Limb (tissue), 2 donors: ENCODE measurements at regions not wholly inside any gene's neighbourhood (a gene's known extent, or its start where the extent isn't known, plus 50 kb on each side); places are given as distances from the start of the nearest gene placed in this dataset.

ENCODE experiments used
- DNase-seq, 2 donors: peaks; one replicate each; pipeline ENCODE4 v3.0.0-alpha.2; 2016; ENCODE audit errors: extremely low spot score in 2 of 2

DNA sequence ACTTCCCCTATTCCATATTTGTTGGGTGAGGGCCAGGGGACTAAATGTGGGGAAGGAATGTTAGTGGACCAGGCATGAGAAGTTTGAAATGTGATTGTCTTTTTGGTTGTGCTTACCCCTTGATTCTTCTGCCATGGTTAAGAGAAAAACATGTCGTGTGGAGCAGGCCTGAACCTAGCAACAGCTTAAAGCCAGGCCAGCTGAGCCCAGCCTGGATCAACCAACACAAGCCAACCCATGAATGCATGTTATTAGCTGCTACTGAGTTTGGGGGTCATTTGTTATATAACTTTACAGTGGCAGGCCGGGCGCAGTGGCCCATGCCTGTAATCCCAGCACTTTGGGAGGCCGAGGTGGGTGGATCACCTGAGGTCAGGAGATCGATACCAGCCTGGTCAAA is 52.4 kb upstream of the TRIO start:
- DNase-seq = no peak

DNA sequence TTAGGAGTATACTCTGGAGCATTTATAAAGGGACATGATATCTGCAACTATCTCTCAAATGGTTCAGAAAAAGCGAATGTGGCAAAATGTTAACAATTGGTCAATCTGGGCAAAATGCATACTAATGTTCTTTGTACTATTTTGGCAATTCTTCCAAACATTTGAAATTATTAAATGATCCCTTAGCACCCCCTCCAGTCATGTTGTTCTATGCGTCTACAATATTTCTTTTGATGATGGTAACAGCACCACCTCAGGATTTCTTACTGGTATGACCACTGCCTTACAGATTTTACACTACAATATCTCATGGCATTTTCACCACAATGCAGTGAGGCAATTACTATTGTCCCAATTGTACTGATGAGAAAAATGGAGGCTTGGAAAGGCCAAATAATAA is 52.9 kb upstream of the TRIO start:
- no peak for DNase-seq

DNA sequence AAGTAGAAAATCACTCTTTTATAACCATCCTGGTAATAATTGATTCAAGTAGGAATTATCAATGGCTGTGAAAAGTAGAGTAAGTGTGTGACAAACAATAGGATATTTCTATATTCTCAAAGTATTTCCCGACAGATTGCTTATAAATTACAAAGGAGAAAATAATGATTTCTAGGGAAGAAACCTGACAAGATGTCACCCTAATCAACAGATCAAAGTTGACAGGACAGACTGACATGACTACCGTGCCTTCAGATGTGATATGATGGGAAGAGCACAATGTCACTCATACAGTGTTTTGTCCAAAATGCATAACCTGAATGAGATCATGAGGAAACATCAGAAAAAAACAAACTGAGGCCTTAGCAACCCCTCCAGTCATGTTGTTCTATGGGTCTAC is 53.9 kb upstream of the TRIO start:
- DNase-seq = no peak

DNA sequence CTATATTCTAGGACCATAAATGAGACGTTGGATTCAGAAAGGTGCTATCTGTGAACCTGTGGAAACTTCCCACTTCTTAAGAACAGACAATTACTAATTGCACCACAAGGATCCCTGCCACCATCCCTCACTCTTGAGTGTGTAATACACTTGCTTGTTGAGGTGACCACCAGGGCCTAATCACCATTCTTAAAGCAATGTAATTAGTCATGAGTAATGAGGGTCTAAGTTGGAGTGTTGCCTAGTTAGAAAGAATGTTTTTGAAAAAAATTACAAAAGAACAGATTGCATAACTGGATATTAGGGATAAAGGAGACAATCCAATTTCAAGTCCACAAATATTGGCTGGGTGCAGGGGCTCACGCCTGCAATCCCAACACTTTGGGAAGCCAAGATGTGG is 56.9 kb upstream of the TRIO start:
- DNase-seq = no peak

DNA sequence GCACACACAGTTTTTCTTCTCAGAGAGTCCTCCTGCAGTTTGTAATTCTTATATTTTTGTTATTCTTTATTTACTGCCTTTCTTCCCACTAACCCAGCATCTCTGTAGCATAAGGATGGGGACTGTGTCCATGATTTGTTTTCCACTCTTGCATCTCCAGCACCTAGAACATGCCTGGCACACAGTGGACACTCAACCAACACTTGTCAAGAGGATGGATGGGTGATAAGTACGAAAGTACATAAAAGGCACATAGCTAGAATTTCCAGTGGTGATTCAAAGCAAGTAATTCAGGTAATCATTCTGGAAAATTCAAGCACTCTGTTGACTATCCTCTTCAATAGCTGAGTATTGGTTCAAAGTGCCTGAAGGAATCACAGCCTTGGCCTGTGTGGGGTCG is 60.2 kb upstream of the TRIO start:
- no peak for DNase-seq

DNA sequence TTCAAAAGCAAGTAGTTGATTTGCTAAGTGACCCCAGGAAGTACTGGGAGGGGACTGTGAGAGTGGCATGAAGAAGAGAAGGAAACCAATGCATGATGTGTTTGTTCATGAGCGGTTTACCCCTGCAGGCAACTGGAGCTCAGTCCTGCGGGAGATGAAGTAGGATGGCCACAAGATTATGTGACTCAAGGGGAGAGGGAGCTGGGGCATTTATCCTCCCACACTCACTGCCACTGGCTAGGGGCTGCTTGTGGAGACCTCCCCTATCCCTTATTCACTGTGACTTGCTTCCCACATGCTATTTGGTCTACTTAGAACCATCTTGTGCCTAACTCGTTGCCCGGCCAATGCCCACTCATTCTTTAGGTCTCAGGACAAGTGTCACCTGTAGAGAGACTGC is 60.6 kb upstream of the TRIO start:
- no peak for DNase-seq

DNA sequence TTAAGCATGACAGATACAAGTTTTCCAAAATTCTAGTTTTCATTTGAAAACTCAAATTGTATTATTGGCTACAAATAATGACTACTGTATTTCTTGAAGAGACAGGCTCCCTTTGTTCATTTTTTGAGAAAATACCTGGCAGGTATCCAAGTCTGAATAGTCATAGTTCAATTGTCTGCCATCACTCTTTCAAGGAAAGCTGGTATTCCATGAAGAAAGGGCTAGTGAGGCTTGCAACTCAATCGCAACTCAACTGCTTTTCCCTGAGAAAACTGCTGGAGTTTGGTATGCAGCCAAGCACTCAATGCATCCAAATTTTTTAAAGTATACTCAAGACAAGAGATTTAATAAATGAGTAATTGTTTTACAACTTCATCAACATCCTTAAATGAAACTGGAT is 61.4 kb upstream of the TRIO start:
- DNase-seq = no peak

DNA sequence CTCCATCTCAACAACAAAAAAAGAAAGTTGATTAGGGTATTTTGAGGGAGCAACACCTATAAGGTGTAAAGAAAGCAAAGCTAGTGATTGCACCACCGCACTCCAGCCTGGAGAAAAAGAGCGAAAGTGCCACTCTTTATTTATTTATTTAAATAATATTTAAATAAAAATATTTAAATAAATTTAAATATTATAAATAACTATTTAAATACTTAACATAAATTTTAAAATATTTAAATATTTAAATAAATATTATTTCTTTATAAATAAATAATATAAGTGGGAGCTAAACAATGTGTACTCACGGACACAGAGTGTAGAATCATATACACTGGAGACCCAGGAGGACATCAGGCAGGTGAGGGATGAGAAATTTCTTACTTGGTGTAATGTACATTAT is 64.4 kb upstream of the TRIO start:
- no peak for DNase-seq

DNA sequence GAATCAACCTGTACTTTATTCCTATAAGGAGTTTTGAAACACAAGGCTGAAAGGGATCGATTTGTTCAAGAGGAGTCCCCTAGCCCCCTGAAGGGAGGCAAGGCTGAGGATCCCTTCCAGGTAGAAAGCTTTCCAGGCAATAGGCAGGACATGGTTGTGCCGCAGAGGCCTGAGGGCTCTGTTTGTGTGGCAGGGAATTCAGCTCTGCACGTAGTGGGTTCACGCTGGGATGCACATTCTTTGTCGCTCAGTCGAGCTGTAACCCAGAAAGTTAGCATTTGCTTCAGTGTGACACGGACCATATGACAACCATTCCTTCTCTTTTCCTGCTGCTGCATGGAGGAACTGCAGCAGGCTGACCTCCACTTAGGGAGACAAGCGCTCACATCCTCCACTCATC is 65.6 kb upstream of the TRIO start:
- no peak for DNase-seq

DNA sequence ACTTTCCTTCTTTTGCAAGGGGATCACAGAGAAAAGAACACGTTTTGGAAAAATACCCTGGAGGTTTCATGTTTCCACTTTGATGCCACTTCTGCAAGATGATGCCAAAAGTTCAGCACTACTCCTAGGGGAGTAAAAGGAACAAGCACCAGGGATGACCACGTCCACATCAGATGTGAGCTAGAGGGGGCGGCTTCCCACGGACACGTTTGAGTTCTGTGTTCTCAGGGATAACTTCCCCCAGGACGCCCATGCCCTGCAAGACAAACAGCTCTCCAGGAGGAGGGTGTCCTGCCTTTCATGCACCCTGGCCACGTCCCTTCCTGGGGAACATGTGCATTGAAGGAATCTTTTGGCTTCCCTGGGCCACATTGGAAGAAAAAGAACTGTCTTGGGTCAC is 66.6 kb upstream of the TRIO start:
- no peak for DNase-seq

DNA sequence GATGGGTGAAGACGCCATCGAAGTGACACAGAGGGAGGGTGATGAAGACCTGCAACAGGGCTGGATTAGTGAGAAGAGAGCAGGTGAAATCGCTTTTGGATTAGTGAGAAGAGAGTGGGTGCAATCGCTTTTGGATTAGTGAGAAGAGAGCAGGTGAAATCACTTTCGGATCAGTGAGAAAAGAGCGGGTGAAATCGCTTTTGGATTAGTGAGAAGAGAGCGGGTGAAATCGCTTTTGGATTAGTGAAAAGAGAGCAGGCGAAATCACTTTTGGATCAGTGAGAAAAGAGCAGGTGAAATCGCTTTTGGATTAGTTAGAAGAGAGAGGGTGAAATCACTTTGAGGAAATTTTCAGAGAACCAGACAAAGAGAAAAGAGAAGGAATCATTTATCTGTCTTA is 67.2 kb upstream of the TRIO start:
- DNase-seq = no peak

DNA sequence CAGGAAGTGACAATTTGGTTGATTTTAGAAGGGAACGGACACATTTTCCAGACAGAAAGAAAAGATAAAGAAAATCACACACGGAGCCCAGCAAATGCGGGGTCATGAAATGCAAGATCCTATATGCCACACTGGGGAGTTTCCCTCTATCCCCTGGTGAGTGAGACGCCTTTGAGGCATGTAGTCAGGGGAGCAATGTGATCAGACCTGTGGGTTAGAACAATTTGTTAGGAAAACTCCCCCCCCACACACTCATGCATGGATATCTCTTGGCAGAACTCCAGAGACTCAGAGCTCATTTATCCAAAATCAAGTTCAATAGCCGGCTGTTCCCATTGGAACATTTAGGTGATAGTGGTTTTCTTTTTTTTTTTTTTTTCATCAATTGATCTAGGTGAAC is 71.7 kb upstream of the TRIO start:
- no peak for DNase-seq

DNA sequence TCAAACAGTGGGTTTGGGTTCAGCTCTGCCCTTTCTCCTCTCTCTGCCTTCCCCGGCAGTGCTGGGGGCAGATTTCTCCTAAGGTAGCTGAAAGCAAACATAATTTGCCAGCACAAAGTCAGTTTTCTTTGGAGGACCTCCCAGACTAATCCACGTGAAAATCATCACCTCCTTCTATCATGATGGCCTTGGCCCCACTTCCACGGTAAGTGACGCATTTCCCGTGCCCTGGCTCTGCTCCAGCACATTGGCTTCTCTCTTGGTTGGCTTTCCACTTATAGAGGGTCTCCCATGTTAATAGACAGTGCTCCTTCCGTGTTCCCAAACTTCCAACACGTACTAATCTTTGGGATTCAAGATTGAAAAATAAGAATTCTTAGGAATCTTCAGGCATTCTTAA is 74.1 kb upstream of the TRIO start:
- no peak for DNase-seq

DNA sequence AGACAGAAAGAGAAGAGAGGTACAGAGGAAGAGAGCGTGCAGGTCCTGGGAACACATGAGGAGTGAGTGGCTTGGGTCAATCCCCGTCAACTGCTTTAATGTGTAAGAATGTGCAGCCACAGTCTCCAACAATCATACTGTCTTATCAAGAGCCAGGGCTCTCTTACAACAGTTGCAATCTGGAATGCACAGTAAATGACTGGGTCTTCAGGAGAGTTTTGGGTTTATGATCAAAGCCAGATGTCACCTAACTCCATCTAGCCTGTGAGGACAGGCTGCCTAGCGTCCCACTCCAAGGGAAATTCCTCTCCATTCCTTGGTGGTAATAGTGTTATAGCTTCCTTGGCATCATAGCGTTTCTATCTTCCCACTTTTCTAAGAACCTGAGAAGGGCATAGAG is 75.0 kb upstream of the TRIO start:
- no peak for DNase-seq

DNA sequence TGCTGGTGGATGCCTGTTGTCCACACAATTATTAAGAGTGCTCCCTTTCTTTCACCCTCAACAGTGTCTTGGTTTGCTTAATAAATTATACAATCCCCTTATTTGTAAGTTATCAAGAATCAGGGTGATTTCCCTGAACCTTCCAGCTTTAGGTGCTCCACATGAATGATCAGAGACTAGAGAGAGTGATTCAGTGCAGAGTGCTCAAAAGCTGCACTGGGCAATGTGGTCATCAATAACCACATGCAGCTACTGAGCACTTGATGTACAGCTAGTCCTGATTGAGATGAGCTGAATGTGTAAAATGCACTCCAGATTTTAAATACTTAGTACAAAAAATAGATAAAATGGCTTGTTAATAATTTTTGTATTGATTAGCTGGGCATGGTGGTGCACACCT is 76.8 kb upstream of the TRIO start:
- no peak for DNase-seq

DNA sequence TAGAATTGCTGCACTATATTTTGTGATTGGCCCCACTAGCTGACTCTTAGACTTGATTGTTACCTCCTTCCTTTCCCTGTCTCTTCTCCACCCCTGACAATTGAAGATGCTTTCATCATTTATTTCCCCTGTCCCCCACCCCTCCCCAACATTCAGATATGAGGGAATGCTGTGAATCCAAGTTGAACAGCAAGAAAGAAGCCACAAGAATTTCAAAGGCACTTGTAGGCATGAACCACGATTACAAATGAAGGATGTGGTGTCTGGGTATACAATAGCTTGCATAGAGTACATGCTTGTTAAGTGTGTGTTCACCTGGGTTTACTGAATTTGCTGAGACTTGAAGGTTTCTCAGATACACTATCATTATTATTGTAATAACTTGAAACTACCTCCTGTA is 78.3 kb upstream of the TRIO start:
- DNase-seq = no peak

DNA sequence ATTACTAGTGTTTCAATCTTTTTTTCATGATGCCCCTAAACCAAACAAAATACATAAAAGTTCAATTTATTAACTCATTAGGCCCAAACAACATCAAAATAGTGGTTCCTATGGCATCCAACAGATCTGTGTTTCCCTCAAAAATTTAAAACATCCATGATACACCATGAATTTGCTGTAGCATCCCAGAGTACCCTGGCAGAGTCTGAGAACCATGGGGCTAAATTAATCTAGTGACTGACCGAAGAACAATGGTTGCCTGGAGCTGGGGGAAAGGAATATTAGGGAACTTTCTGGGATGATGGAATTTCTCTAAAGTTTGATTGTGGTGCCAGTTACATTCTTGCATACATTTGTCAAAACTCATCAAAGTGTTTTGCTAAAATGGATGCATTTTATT is 79.5 kb upstream of the TRIO start:
- no peak for DNase-seq

DNA sequence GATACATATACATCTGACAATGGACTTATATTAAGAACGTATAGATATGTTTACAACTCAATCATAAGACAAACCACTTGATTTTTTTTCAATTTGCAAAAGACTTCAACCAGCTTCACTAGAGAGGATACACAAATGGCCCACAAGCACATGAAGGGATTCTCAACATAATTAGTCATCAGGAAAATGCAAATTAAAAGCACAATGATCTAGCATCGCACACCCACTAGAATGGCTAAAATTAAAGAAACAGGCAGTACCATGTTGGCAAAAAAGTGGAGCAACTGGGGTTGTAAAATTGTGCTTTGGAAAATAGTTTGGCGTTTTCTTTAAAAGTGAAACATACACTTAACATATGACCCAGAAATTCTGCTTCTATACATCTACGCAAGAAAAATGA is 80.0 kb upstream of the TRIO start:
- DNase-seq = no peak

DNA sequence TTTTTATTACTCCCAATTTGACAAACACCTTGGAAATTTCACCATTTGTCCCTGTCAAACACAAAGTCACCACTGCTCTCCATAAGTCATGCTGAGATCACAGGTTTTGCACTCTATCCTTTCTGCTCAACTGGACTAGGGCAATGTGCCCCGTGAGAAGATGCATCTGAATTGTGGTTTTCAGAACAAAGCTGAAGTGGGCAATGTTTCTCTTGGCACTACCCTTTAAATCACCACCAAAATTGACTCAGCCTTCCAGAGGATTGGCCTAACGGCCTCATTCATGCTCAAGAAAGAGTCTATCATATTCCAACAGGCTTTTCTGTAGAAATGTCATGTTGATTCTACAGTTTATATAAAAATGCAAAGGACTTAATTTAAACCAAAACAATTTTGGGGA is 81.0 kb upstream of the TRIO start:
- DNase-seq = no peak

DNA sequence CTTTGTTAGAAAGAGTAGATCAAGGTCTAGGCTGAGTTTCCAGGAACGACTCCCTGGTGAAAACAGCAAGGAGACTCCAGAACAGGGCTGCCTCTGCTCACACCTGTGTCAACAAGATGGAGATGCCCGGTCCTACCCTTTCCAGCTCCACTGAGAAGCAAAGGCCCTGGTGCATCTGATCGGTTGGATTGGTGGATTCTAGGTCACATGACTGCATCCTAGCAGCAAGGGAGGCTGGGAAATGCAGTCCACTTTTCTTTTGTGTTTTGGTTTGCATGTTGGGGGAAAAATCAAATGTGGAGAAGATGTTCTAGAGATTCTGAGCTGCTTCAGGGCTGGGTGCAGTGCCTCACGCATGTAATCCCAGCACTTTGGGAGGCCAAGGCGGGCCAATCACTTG is 82.0 kb upstream of the TRIO start:
- DNase-seq = no peak

DNA sequence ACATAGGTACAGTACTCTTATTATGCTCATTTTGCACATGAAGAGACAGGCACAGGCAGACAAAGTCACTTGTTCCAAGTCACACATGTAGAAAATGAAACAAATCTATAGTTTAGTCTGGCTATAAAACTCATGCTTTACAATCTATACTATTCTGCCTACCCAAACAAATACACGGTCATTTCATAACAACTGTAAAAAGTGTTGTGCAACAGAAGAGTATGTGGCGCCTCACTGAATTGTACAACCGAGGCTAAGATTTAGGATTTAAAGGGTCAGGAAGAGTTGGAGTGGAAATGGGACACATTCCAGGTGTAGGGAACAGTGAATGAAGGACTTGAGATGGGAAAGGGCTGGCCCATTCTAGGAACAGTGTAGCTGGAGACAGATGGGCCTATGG is 82.9 kb upstream of the TRIO start:
- no peak for DNase-seq

DNA sequence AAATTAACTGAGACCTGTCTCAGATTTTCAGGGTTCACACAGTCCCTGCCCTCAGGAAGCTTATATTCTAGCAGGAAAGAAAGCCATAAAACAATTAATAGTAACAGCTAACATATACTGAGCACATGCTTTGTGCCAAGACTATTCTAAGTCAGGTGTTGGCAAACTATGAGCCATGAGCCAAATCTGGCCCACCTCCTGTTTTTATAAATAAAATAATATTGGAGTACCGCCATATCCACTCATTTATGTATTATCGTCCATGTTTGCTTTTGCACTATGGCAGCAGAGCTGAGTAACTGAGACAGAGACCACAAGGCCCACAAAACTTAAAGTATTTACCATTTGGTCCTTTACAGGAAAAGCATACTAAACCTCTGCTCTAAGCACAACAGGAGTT is 83.3 kb upstream of the TRIO start:
- DNase-seq = no peak

DNA sequence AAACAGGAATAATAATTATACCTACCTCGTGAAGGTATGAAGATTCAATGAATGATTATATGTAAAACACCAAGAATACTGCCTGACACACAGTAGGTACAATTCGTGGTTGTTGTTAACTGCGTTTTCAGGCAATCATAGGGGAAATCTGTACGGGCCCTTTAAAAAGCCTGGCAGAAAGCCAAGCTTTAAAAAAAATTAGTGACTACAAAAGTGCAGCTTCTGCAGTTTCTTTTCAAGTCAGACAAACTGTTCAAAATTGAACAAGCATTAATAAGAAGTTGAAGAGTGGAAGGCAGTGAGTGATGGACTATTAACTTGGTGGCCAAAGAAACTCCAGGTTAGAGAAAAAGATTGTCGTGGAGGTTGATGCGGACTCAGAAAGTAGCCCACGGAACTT is 85.9 kb upstream of the TRIO start:
- DNase-seq = no peak

DNA sequence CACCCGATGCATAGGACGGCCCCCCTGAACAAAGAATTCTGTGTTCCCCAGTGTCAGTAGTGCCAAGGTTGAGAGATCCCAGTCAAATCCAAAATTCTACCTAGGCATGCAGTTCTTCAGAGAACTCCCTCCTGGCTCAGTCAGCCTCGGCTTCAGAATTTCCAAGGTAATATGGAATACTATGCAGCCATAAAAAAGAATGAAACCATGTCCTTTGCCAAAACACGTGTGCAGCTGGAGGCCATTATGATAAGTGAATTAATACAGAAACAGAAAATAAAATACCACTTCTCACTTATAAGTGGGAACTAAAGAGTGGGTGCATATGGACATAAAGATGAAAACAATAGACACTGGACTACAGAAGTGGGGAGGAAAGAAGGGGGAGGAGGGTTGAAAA is 87.1 kb upstream of the TRIO start:
- DNase-seq = no peak
